ENCODE measurements at regions not wholly inside any gene's neighbourhood (a gene's known extent, or its start where the extent isn't known, plus 50 kb on each side); places are given as distances from the start of the nearest gene placed in this dataset.

DNA sequence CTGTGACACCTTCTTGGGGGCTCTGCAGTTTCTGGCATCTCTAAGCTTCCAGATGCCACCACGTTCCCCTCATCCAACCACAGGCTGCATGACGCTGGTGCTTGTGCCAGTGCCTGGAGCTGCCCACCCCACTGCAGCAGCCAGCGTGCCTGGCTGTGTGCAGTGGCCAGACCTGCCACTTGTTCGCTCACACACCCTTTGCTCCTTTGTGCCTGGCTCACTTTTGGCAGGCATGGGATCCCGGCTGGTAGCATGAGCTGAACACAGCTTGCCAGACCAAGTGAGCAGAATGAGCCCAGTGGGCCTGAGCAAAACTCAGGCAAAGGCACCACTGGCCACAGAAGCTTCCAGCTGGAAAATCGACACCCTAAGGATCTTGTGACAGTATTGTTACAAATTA lies 562.9 kb upstream of the ACO1 start:
- peaks cover 0 to 2% (median 0%) of the 10 kb centered on the region in 3 donors for H3K27me3 ChIP-seq (ENCODE audit: control insufficient read depth in 3 of 3, insufficient read depth in 3 of 3, low read length in 3 of 3)
- no peaks in the 10 kb centered on the region for H3K36me3 ChIP-seq (ENCODE audit: control insufficient read depth in 3 of 3, insufficient read depth in 3 of 3, low read length in 3 of 3)
- no peaks in the 10 kb centered on the region for H3K9me3 ChIP-seq (ENCODE audit: control insufficient read depth in 3 of 3, low read length in 3 of 3)
- no peaks in the 10 kb centered on the region for H3K4me1 ChIP-seq (ENCODE audit: control insufficient read depth in 3 of 3, insufficient read depth in 3 of 3, low read length in 3 of 3)
- H3K4me3 ChIP-seq (ENCODE audit: low read length in 3 of 3) = no peak overlapping the region
- H3K27ac ChIP-seq (ENCODE audit: low read depth, low read length) = no peak overlapping the region
- H3K9ac ChIP-seq (ENCODE audit: low read depth in 1 of 3, low read length in 3 of 3) = no peak overlapping the region

DNA sequence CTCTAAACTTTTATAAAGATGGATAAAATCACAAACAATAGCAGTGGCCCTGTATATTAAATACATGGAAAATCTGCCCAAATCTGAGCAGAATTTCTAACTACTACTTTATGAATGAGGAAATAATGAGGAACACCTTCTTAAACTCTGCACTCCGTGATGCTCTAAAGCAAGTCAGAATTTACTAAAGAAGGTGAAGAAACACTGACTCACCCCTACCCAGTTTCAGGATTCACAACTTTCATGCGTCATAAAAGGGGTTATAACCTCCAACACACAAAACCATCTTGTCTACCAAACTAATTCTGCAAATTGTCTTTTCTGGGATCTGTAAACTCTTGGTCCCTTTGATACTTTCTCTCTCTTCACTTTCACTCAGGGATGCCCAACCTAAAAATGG lies 561.1 kb upstream of the ACO1 start:
- Histone ChIP-seq H3K9me3 (ENCODE audit: control insufficient read depth in 3 of 3, low read length in 3 of 3) (no peaks in the 10 kb centered on the region), H3K27me3 (ENCODE audit: control insufficient read depth in 3 of 3, insufficient read depth in 3 of 3, low read length in 3 of 3) (peaks cover 0 to 2% (median 0%) of the 10 kb centered on the region in 3 donors), H3K27ac (ENCODE audit: low read depth, low read length) (no peak overlapping the region), H3K36me3 (ENCODE audit: control insufficient read depth in 3 of 3, insufficient read depth in 3 of 3, low read length in 3 of 3) (no peaks in the 10 kb centered on the region), H3K9ac (ENCODE audit: low read depth in 1 of 3, low read length in 3 of 3) (no peak overlapping the region), H3K4me3 (ENCODE audit: low read length in 3 of 3) (no peak overlapping the region), H3K4me1 (ENCODE audit: control insufficient read depth in 3 of 3, insufficient read depth in 3 of 3, low read length in 3 of 3) (no peaks in the 10 kb centered on the region)

DNA sequence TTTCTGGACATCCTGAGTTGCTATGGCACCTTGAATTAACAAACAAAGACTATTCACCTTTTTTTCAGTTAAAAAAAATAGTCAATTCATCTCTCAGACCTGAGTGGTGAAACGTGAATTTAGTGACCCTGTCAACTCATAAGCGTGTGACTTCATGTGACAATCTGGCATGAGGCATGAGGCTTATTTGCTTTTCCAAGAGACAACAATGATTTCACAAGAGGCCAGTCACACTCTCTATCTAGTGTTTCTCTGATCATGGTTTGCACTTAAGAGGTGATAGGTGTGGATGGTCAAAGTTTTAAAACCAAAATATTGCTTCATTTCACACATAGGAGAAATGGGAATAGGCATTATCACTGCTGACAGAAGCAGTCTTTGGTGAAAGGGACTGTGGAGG lies 559.6 kb upstream of the ACO1 start:
- no peaks in the 10 kb centered on the region for H3K36me3 ChIP-seq (ENCODE audit: control insufficient read depth in 3 of 3, insufficient read depth in 3 of 3, low read length in 3 of 3)
- H3K27me3 ChIP-seq (ENCODE audit: control insufficient read depth in 3 of 3, insufficient read depth in 3 of 3, low read length in 3 of 3) = peaks cover 0 to 2% (median 0%) of the 10 kb centered on the region in 3 donors
- no peak overlapping the region for H3K9ac ChIP-seq (ENCODE audit: low read depth in 1 of 3, low read length in 3 of 3)
- H3K9me3 ChIP-seq (ENCODE audit: control insufficient read depth in 3 of 3, low read length in 3 of 3) = no peaks in the 10 kb centered on the region
- H3K4me3 ChIP-seq (ENCODE audit: low read length in 3 of 3) = no peak overlapping the region
- H3K27ac ChIP-seq (ENCODE audit: low read depth, low read length) = no peak overlapping the region
- H3K4me1 ChIP-seq (ENCODE audit: control insufficient read depth in 3 of 3, insufficient read depth in 3 of 3, low read length in 3 of 3) = no peaks in the 10 kb centered on the region

DNA sequence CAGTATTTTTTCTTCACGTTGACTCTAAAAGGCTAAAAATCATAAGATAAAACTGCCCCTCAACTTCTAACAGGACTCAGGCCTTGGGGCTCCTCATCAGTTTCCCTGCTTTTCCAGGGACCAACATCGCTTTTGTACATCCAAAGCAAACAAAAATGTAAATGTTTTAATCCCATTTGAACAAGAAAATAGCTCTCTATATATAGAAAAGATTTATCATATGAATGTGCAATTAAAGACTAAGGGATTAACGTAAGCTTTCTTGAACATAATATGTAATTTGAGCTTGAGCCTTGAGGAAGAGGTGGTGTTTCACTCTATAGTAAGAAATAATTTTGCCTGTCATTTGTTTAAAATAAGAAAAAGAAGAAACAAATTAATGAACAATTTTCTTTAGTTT lies 547.2 kb upstream of the ACO1 start:
- no peaks in the 10 kb centered on the region for H3K9me3 ChIP-seq (ENCODE audit: control insufficient read depth in 3 of 3, low read length in 3 of 3)
- no peak overlapping the region for H3K9ac ChIP-seq (ENCODE audit: low read depth in 1 of 3, low read length in 3 of 3)
- no peaks in the 10 kb centered on the region for H3K4me1 ChIP-seq (ENCODE audit: control insufficient read depth in 3 of 3, insufficient read depth in 3 of 3, low read length in 3 of 3)
- H3K36me3 ChIP-seq (ENCODE audit: control insufficient read depth in 3 of 3, insufficient read depth in 3 of 3, low read length in 3 of 3) = no peaks in the 10 kb centered on the region
- H3K4me3 ChIP-seq (ENCODE audit: low read length in 3 of 3) = no peak overlapping the region
- H3K27me3 ChIP-seq (ENCODE audit: control insufficient read depth in 3 of 3, insufficient read depth in 3 of 3, low read length in 3 of 3) = no peaks in the 10 kb centered on the region
- H3K27ac ChIP-seq (ENCODE audit: low read depth, low read length) = no peak overlapping the region

DNA sequence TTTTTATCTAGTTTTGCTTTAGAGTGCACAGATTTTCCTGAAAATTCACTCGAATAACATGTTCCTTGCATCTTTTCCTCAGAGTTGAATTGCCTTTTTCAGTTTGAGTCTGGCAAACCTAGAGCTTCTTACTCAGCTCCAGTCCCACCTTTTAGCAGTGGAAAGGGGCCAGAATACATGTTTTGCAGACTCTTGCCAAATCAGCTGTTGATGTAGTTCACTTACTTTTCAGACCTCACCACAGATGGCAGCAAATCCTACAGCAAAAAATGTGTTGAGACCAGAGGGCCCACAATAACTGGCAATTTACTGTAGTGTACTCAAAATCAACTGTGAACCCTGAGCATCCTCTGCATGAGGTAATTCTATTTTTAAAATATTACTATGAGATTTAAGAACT lies 545.2 kb upstream of the ACO1 start:
- Histone ChIP-seq H3K36me3 (ENCODE audit: control insufficient read depth in 3 of 3, insufficient read depth in 3 of 3, low read length in 3 of 3) (no peaks in the 10 kb centered on the region), H3K4me1 (ENCODE audit: control insufficient read depth in 3 of 3, insufficient read depth in 3 of 3, low read length in 3 of 3) (no peaks in the 10 kb centered on the region), H3K27me3 (ENCODE audit: control insufficient read depth in 3 of 3, insufficient read depth in 3 of 3, low read length in 3 of 3) (no peaks in the 10 kb centered on the region), H3K9ac (ENCODE audit: low read depth in 1 of 3, low read length in 3 of 3) (no peak overlapping the region), H3K27ac (ENCODE audit: low read depth, low read length) (no peak overlapping the region), H3K9me3 (ENCODE audit: control insufficient read depth in 3 of 3, low read length in 3 of 3) (no peaks in the 10 kb centered on the region), H3K4me3 (ENCODE audit: low read length in 3 of 3) (no peak overlapping the region)

DNA sequence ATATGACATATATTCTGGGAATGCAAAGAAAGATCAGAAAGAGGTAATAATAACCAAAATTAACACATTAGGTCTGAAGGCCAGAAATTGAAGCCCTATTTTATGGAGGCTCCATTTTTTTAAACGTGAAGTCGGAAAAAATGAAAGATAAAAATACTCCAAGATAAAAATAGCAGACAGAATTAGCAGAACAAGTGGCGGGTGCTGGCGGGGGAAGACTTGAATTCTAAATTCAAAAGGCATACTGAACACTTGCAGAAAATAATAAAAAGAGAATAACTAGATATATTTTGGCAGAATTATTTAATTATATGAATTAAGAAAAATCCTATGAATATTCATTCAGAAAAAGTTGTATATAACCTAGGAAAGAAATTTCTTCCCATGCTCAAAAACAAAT lies 543.7 kb upstream of the ACO1 start:
- no peaks in the 10 kb centered on the region for H3K9me3 ChIP-seq (ENCODE audit: control insufficient read depth in 3 of 3, low read length in 3 of 3)

DNA sequence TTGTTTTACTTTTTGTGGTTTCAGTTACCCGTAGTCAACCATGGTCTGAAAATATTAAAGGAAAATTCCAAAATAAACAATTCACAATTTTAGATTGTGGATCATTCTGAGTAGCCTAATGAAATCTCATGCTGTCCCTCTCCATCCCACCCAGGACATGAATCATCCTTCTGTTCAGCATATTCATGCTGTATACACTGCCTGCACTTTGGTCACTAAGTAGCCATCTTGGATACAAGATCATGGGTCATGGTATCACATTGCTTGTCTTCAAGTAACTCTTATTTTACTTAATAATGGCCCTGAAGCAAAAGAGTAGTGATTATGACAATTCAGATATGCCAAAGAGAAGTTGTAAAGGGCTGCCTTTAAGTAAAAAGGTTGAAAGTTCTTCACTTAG lies 536.5 kb upstream of the ACO1 start:
- Histone ChIP-seq H3K9me3 (ENCODE audit: control insufficient read depth in 3 of 3, low read length in 3 of 3) (no peaks in the 10 kb centered on the region), H3K4me3 (ENCODE audit: low read length in 3 of 3) (no peak overlapping the region), H3K4me1 (ENCODE audit: control insufficient read depth in 3 of 3, insufficient read depth in 3 of 3, low read length in 3 of 3) (no peaks in the 10 kb centered on the region), H3K36me3 (ENCODE audit: control insufficient read depth in 3 of 3, insufficient read depth in 3 of 3, low read length in 3 of 3) (no peaks in the 10 kb centered on the region), H3K27me3 (ENCODE audit: control insufficient read depth in 3 of 3, insufficient read depth in 3 of 3, low read length in 3 of 3) (no peaks in the 10 kb centered on the region), H3K9ac (ENCODE audit: low read depth in 1 of 3, low read length in 3 of 3) (no peak overlapping the region), H3K27ac (ENCODE audit: low read depth, low read length) (no peak overlapping the region)

More for the DNA sequence above, 543.7 kb upstream of the ACO1 start:
- Histone ChIP-seq H3K36me3 (ENCODE audit: control insufficient read depth in 3 of 3, insufficient read depth in 3 of 3, low read length in 3 of 3) (no peaks in the 10 kb centered on the region), H3K27me3 (ENCODE audit: control insufficient read depth in 3 of 3, insufficient read depth in 3 of 3, low read length in 3 of 3) (no peaks in the 10 kb centered on the region), H3K9ac (ENCODE audit: low read depth in 1 of 3, low read length in 3 of 3) (no peak overlapping the region), H3K4me1 (ENCODE audit: control insufficient read depth in 3 of 3, insufficient read depth in 3 of 3, low read length in 3 of 3) (no peaks in the 10 kb centered on the region), H3K27ac (ENCODE audit: low read depth, low read length) (no peak overlapping the region), H3K4me3 (ENCODE audit: low read length in 3 of 3) (no peak overlapping the region)

DNA sequence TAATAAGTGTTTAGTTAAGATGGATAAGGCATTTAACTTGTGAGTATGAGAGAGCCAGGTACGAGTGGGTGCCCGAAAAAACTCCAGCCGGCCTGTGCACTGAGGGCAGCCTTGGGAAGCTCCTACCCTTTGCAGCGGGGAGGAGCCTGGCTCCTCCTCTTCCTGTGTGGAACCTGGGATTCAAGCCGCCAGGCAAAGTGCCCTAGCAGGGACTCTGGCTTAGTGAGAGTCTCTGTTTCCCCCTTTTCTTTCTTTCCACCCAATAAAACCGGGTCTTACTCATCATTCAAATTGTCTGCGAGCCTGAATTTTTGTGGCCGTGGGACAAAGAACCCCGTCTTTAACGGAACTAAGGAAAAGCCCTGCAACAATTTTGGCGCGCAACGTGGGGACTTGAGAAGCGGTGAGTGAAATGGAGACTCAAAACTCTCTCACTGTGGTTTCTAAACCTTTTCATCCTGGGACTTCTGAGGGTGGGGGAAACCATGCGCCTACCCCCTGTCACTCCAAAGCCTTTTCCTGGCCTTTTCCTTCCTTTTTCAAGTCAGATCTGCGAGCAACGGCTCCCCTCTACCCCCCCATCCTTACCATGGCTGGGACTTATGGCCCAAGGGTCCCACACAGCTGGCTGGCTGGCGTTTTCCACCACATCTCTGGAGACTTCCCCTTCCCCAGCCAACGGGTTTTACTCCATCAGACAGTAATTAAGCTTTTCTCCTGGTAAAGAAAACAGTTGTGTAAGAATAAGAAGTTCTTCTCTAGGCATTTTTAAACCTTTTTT lies 535.7 kb upstream of the ACO1 start:
- H3K9me3 ChIP-seq (ENCODE audit: control insufficient read depth in 3 of 3, low read length in 3 of 3) = no peaks in the 10 kb centered on the region
- no peaks in the 10 kb centered on the region for H3K4me1 ChIP-seq (ENCODE audit: control insufficient read depth in 3 of 3, insufficient read depth in 3 of 3, low read length in 3 of 3)
- no peaks in the 10 kb centered on the region for H3K36me3 ChIP-seq (ENCODE audit: control insufficient read depth in 3 of 3, insufficient read depth in 3 of 3, low read length in 3 of 3)
- H3K27me3 ChIP-seq (ENCODE audit: control insufficient read depth in 3 of 3, insufficient read depth in 3 of 3, low read length in 3 of 3) = no peaks in the 10 kb centered on the region
- H3K27ac ChIP-seq (ENCODE audit: low read depth, low read length) = no peak overlapping the region
- H3K9ac ChIP-seq (ENCODE audit: low read depth in 1 of 3, low read length in 3 of 3) = no peak overlapping the region
- no peak overlapping the region for H3K4me3 ChIP-seq (ENCODE audit: low read length in 3 of 3)

DNA sequence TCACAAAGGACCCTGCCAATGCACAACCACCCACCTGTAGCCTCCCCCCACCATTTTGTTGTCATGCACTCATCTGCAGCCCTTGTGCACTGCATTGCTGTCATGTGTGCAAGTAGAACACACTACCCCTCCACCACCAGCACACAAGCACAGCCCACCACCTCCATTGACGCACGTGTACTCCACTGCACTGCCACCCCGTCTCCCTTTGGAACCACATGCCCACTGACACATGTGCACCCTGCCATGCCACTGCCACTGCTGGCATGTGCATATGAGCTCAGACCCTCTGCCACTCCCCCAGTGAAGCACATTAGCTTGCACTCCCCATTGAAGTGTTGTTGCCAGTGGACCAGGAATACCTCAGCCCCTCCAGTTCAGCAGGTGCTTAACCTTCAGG lies 530.3 kb upstream of the ACO1 start:
- Histone ChIP-seq H3K27me3 (ENCODE audit: control insufficient read depth in 3 of 3, insufficient read depth in 3 of 3, low read length in 3 of 3) (no peaks in the 10 kb centered on the region), H3K9me3 (ENCODE audit: control insufficient read depth in 3 of 3, low read length in 3 of 3) (no peaks in the 10 kb centered on the region), H3K4me1 (ENCODE audit: control insufficient read depth in 3 of 3, insufficient read depth in 3 of 3, low read length in 3 of 3) (no peaks in the 10 kb centered on the region), H3K36me3 (ENCODE audit: control insufficient read depth in 3 of 3, insufficient read depth in 3 of 3, low read length in 3 of 3) (no peaks in the 10 kb centered on the region), H3K9ac (ENCODE audit: low read depth in 1 of 3, low read length in 3 of 3) (no peak overlapping the region), H3K27ac (ENCODE audit: low read depth, low read length) (no peak overlapping the region), H3K4me3 (ENCODE audit: low read length in 3 of 3) (no peak overlapping the region)

DNA sequence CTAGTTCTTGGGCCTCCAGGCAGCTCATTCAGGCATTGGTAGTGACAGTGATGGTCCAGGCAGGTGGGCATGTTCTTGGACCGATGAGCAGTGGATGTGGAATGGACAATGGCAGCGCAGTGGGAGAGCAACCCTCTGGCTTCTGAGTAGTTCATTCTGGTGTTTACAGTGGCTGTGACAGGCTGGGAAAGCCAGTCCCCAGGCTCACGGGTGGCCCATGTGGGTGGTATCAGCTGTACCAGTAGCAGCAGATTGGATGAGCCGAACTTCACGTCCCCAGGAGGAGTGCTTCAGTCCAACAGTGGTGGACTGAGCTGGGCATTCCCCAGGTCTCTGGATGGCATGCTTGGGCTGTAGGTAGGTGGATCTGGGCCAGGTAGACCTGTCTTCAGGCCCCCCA lies 515.6 kb upstream of the ACO1 start:
- H3K27ac ChIP-seq (ENCODE audit: low read depth, low read length) = no peak overlapping the region
- no peaks in the 10 kb centered on the region for H3K36me3 ChIP-seq (ENCODE audit: control insufficient read depth in 3 of 3, insufficient read depth in 3 of 3, low read length in 3 of 3)
- H3K27me3 ChIP-seq (ENCODE audit: control insufficient read depth in 3 of 3, insufficient read depth in 3 of 3, low read length in 3 of 3) = no peaks in the 10 kb centered on the region
- H3K4me3 ChIP-seq (ENCODE audit: low read length in 3 of 3) = no peak overlapping the region
- peaks cover 0 to 2% (median 1%) of the 10 kb centered on the region in 3 donors for H3K9me3 ChIP-seq (ENCODE audit: control insufficient read depth in 3 of 3, low read length in 3 of 3)
- no peak overlapping the region for H3K9ac ChIP-seq (ENCODE audit: low read depth in 1 of 3, low read length in 3 of 3)
- no peaks in the 10 kb centered on the region for H3K4me1 ChIP-seq (ENCODE audit: control insufficient read depth in 3 of 3, insufficient read depth in 3 of 3, low read length in 3 of 3)

All from skeletal muscle tissue (tissue), 3 donors.